WTC11 (cell line): ENCODE measurements at regions not wholly inside any gene's neighbourhood (a gene's known extent, or its start where the extent isn't known, plus 50 kb on each side); places are given as distances from the start of the nearest gene placed in this dataset.
A peak's percentile ranks its signal among the peaks of the same experiment; 100 is the strongest.

ENCODE experiments used
- ATAC-seq: fragments of 200-7000 bp; cut with Tn5 transposase; 2 replicates; pipeline ENCODE4 v1.10.0; 2021; ENCODE audit warnings: mild to moderate bottlenecking, moderate library complexity
- CTCF ChIA-PET: fragments of 300-600 bp; sonication (Branson Sonifier 250); formaldehyde crosslinking; loops from one replicate; lab custom pipeline; 2021; ENCODE audit warnings: antibody characterized with exemption; lab: Charles Lee
- POLR2A ChIA-PET: fragments of 350-600 bp; sonication (Branson Sonifier 250); formaldehyde crosslinking; loops from one replicate; lab custom pipeline; 2021; ENCODE audit warnings: antibody characterized with exemption; lab: Charles Lee
- DNase-seq: peaks from one replicate; pipeline ENCODE4 v3.0.0; 2021; ENCODE audit warnings: low spot score
- H3K27ac Mint-ChIP-seq: 2 replicates; pipeline ENCODE4 v1.8.0; 2021; ENCODE audit warnings: mixed read lengths
- H3K27me3 Mint-ChIP-seq: 2 replicates; pipeline ENCODE4 v1.8.0; 2021; ENCODE audit warnings: low read depth, mild to moderate bottlenecking, moderate library complexity, mixed read lengths
- H3K36me3 Mint-ChIP-seq: 2 replicates; pipeline ENCODE4 v1.8.0; 2021; ENCODE audit warnings: mixed read lengths
- H3K4me1 Mint-ChIP-seq: 2 replicates; pipeline ENCODE4 v1.8.0; 2022; ENCODE audit warnings: mixed read lengths
- H3K4me3 Mint-ChIP-seq: 2 replicates; pipeline ENCODE4 v1.8.0; 2021; ENCODE audit warnings: mild to moderate bottlenecking, moderate library complexity, mixed read lengths
- H3K9me3 Mint-ChIP-seq: 2 replicates; pipeline ENCODE4 v1.8.0; 2021; ENCODE audit warnings: mixed read lengths
- CBFB ChIP-seq: sonication (generic); formaldehyde crosslinking; IDR thresholded peaks from 2 replicates; pipeline ENCODE4 v1.8.1; 2022; ENCODE audit warnings: mild to moderate bottlenecking, low read depth, missing genetic modification reagents
- CREM ChIP-seq: sonication (generic); formaldehyde crosslinking; IDR thresholded peaks from 2 replicates; pipeline ENCODE4 v1.8.1; 2022; ENCODE audit warnings: mild to moderate bottlenecking, missing genetic modification reagents, moderate library complexity
- E2F4 ChIP-seq: sonication (generic); formaldehyde crosslinking; IDR thresholded peaks from 2 replicates; pipeline ENCODE4 v1.8.1; 2022; ENCODE audit warnings: low read depth, mild to moderate bottlenecking, moderate library complexity, missing genetic modification reagents, borderline replicate concordance
- ELF4 ChIP-seq: sonication (generic); formaldehyde crosslinking; IDR thresholded peaks from 2 replicates; pipeline ENCODE4 v1.8.1; 2022; ENCODE audit warnings: low read depth, mild to moderate bottlenecking, moderate library complexity, missing genetic modification reagents
- FOXJ3 ChIP-seq: sonication (generic); formaldehyde crosslinking; IDR thresholded peaks from 2 replicates; pipeline ENCODE4 v1.9.0; 2021; ENCODE audit warnings: missing genetic modification reagents, mild to moderate bottlenecking, borderline replicate concordance
- FOXK1 ChIP-seq: sonication (generic); formaldehyde crosslinking; IDR thresholded peaks from 2 replicates; pipeline ENCODE4 v1.8.0; 2022; ENCODE audit warnings: mild to moderate bottlenecking, moderate library complexity, missing genetic modification reagents
- GRHL2 ChIP-seq: fragments of 250-450 bp; sonication (Bioruptor Pico); IDR thresholded peaks from 2 replicates; pipeline ENCODE4 v1.8.0; 2022; ENCODE audit warnings: mild to moderate bottlenecking, moderate library complexity; ENCODE audit not compliant: insufficient replicate concordance, severe bottlenecking
- MLX ChIP-seq: sonication (generic); formaldehyde crosslinking; IDR thresholded peaks from 2 replicates; pipeline ENCODE4 v1.8.1; 2023; ENCODE audit warnings: mild to moderate bottlenecking, missing genetic modification reagents, moderate library complexity
- NFATC4 ChIP-seq: fragments of 250-450 bp; sonication (Bioruptor Pico); IDR thresholded peaks from 2 replicates; pipeline ENCODE4 v1.9.0; 2021; ENCODE audit warnings: mild to moderate bottlenecking
- NFE2L1 ChIP-seq: sonication (generic); formaldehyde crosslinking; IDR thresholded peaks from 2 replicates; pipeline ENCODE4 v1.8.1; 2023; ENCODE audit warnings: missing genetic modification reagents
- NR1H2 ChIP-seq: sonication (generic); formaldehyde crosslinking; IDR thresholded peaks from 2 replicates; pipeline ENCODE4 v1.9.0; 2021; ENCODE audit warnings: mild to moderate bottlenecking, moderate library complexity, missing genetic modification reagents
- NR3C1 ChIP-seq: sonication (generic); formaldehyde crosslinking; conservative IDR thresholded peaks from 2 replicates; pipeline ENCODE4 v1.8.1; 2023; ENCODE audit warnings: low read depth, mild to moderate bottlenecking, missing genetic modification reagents
- RELA ChIP-seq: sonication (generic); formaldehyde crosslinking; IDR thresholded peaks from 2 replicates; pipeline ENCODE4 v1.8.1; 2022; ENCODE audit warnings: missing genetic modification reagents, mild to moderate bottlenecking, borderline replicate concordance
- RORB ChIP-seq: fragments of 250-450 bp; sonication (Bioruptor Pico); IDR thresholded peaks from 2 replicates; pipeline ENCODE4 v1.9.0; 2021; ENCODE audit warnings: mild to moderate bottlenecking
- SMAD3 ChIP-seq: sonication (generic); formaldehyde crosslinking; IDR thresholded peaks from 2 replicates; pipeline ENCODE4 v1.8.0; 2022; ENCODE audit warnings: missing genetic modification reagents, mild to moderate bottlenecking, borderline replicate concordance
- TCF7 ChIP-seq: sonication (generic); formaldehyde crosslinking; IDR thresholded peaks from 2 replicates; pipeline ENCODE4 v1.8.0; 2022; ENCODE audit warnings: mild to moderate bottlenecking, low read depth, missing genetic modification reagents, moderate library complexity
- TEAD4 ChIP-seq: sonication (generic); formaldehyde crosslinking; IDR thresholded peaks from 2 replicates; pipeline ENCODE4 v1.8.0; 2022; ENCODE audit warnings: mild to moderate bottlenecking, missing genetic modification reagents
- ZNF416 ChIP-seq: fragments of 250-450 bp; sonication (Bioruptor Pico); IDR thresholded peaks from 2 replicates; pipeline ENCODE4 v1.9.0; 2021; ENCODE audit warnings: mild to moderate bottlenecking, inconsistent platforms
- ZNF532 ChIP-seq: fragments of 250-450 bp; sonication (Bioruptor Pico); IDR thresholded peaks from 2 replicates; pipeline ENCODE4 v1.9.0; 2021; ENCODE audit warnings: mild to moderate bottlenecking, borderline replicate concordance
- ZNF671 ChIP-seq: fragments of 250-450 bp; sonication (Bioruptor Pico); IDR thresholded peaks from 2 replicates; pipeline ENCODE4 v1.8.0; 2021; ENCODE audit warnings: mild to moderate bottlenecking
- TF ChIP-seq, protein P1 (sequence below): fragments of 250-450 bp; sonication (Bioruptor Pico); IDR thresholded peaks from 2 replicates; pipeline ENCODE4 v1.9.0; 2021; ENCODE audit warnings: mild to moderate bottlenecking
- TF ChIP-seq, protein P2 (sequence below): sonication (generic); formaldehyde crosslinking; conservative IDR thresholded peaks from 2 replicates; pipeline ENCODE4 v1.8.1; 2022; ENCODE audit warnings: mild to moderate bottlenecking, missing genetic modification reagents

DNA sequence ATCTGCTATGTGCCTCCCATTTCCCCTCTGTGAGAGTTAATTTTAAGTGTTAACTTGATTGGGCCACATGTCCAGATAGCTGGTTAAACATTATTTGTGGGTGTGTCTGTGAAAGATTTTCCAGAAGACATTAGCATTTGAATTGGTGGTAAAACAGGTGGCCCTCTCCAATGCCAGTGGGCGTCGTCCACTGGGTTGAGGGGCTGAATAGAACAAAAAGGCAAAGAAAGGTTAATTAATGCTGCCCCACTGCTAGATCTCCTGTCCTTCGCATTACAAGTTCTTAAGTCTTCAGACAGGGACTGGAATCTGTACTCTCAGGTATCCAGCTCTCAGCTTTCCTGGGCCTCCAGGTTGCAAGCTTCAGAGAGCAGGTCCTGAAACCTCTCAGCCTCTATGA lies 1160.9 kb upstream of the LRRN3 start (continued):
- TF ChIP-seq ZNF532 (CRISPR knock-in tag), result no peak
- TF ChIP-seq, protein P1, sequence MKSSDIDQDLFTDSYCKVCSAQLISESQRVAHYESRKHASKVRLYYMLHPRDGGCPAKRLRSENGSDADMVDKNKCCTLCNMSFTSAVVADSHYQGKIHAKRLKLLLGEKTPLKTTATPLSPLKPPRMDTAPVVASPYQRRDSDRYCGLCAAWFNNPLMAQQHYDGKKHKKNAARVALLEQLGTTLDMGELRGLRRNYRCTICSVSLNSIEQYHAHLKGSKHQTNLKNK (CRISPR knock-in tag), result no peak

- TF ChIP-seq GRHL2 (CRISPR knock-in tag) (no peak), NFE2L1 (CRISPR knock-in tag) (no peak), FOXJ3 (CRISPR knock-in tag) (no peak), CREM (CRISPR knock-in tag) (no peak), FOXK1 (no peak), SMAD3 (CRISPR knock-in tag) (no peak), E2F4 (no peak), ZNF671 (no peak), NR3C1 (CRISPR knock-in tag) (no peak), ELF4 (no peak), TEAD4 (CRISPR knock-in tag) (no peak), CBFB (CRISPR knock-in tag) (no peak), MLX (CRISPR knock-in tag) (no peak), NR1H2 (CRISPR knock-in tag) (no peak), RORB (CRISPR knock-in tag) (no peak)
- TF ChIP-seq, protein P2, sequence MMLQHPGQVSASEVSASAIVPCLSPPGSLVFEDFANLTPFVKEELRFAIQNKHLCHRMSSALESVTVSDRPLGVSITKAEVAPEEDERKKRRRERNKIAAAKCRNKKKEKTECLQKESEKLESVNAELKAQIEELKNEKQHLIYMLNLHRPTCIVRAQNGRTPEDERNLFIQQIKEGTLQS, result no peak
- Mint-ChIP-seq H3K4me3 (no peak overlapping the region), H3K36me3 (peaks cover 52% of the 10 kb centered on the region), H3K4me1 (peaks cover 5% of the 10 kb centered on the region; the same call in 1 of the 2 replicates), H3K9me3 (peaks cover 78% of the 10 kb centered on the region), H3K27ac (no peak overlapping the region; the same call in 1 of the 2 replicates), H3K27me3 (peaks cover 4% of the 10 kb centered on the region; the same call in 1 of the 2 replicates)
- ChIA-PET CTCF (no interaction called here), POLR2A (no interaction called here)
- ATAC-seq (peak; percentile 81), DNase-seq (no peak)
Observed at GRCh38 chr7:109939207-109939606, 1151.7 kb upstream of the LRRN3 start.

GRCh38 chr7:109945820-109946518 lies 1145.0 kb upstream of the LRRN3 start:
- DNase-seq (no peak), ATAC-seq (no peak)
- no peak overlapping the region for H3K4me3 Mint-ChIP-seq
- peaks cover 23% of the 10 kb centered on the region for H3K9me3 Mint-ChIP-seq
- H3K27ac Mint-ChIP-seq, result no peak overlapping the region
- H3K4me1 Mint-ChIP-seq, result peaks cover 23% of the 10 kb centered on the region
- H3K27me3 Mint-ChIP-seq, result no peaks in the 10 kb centered on the region
- TF ChIP-seq RELA (CRISPR knock-in tag), result no peak
- no peak for TF ChIP-seq NFATC4 (CRISPR knock-in tag)
- no peak for TF ChIP-seq ZNF416 (CRISPR knock-in tag)
- no peak for TF ChIP-seq TCF7 (CRISPR knock-in tag)
- POLR2A ChIA-PET, result no interaction called here
- peaks cover 9% of the 10 kb centered on the region for H3K36me3 Mint-ChIP-seq
- CTCF ChIA-PET, result no interaction called here
